CD4-positive, alpha-beta T cell treated with Interleukin-17A for 1 hour (primary cell): ENCODE measurements at regions not wholly inside any gene's neighbourhood (a gene's known extent, or its start where the extent isn't known, plus 50 kb on each side); places are given as distances from the start of the nearest gene placed in this dataset.

Experiments
- DNase-seq: peaks from one replicate; pipeline ENCODE4 v3.0.0-alpha.2; 2020

- DNase-seq: no peak
Observed at GRCh38 chr12:77202457-77203060, 137.2 kb upstream of the E2F7 start.

- no peak for DNase-seq
Observed at GRCh38 chr12:77189901-77190416, 124.6 kb upstream of the E2F7 start.

- DNase-seq: no peak
Observed at GRCh38 chr12:77189458-77189857, 124.1 kb upstream of the E2F7 start.

- DNase-seq: no peak
Observed at GRCh38 chr12:77179515-77179914, 114.1 kb upstream of the E2F7 start.

GRCh38 chr12:77167801-77168200, 102.4 kb upstream of the E2F7 start:
- no peak for DNase-seq

GRCh38 chr12:77166696-77167095, 101.3 kb upstream of the E2F7 start:
- DNase-seq: no peak

- DNase-seq: no peak
Observed at GRCh38 chr12:77163074-77164038, 98.0 kb upstream of the E2F7 start.

- no peak for DNase-seq
Observed at GRCh38 chr12:77161944-77162343, 96.6 kb upstream of the E2F7 start.

GRCh38 chr12:77160931-77161330, 95.6 kb upstream of the E2F7 start:
- no peak for DNase-seq

- no peak for DNase-seq
Observed at GRCh38 chr12:77153706-77154105, 88.3 kb upstream of the E2F7 start.

GRCh38 chr12:77152623-77153193, 87.3 kb upstream of the E2F7 start:
- DNase-seq: no peak

- no peak for DNase-seq
Observed at GRCh38 chr12:77151030-77151429, 85.7 kb upstream of the E2F7 start.

- no peak for DNase-seq
Observed at GRCh38 chr12:77133566-77133965, 68.2 kb upstream of the E2F7 start.

- DNase-seq: no peak
Observed at GRCh38 chr12:77131977-77132490, 66.7 kb upstream of the E2F7 start.

GRCh38 chr12:77130193-77130592, 64.8 kb upstream of the E2F7 start:
- DNase-seq: no peak

- no peak for DNase-seq
Observed at GRCh38 chr12:77124767-77125166, 59.4 kb upstream of the E2F7 start.

- DNase-seq: no peak
Observed at GRCh38 chr12:77122661-77123060, 57.3 kb upstream of the E2F7 start.

- DNase-seq: no peak
Observed at GRCh38 chr12:77122236-77122635, 56.9 kb upstream of the E2F7 start.

GRCh38 chr12:77120156-77121085, 55.1 kb upstream of the E2F7 start:
- DNase-seq: no peak

- DNase-seq: no peak
Observed at GRCh38 chr12:77118696-77119095, 53.3 kb upstream of the E2F7 start.

- DNase-seq: no peak
Observed at GRCh38 chr12:77116277-77116676, 50.9 kb upstream of the E2F7 start.

- no peak for DNase-seq
Observed at GRCh38 chr12:77115471-77115870, 50.1 kb upstream of the E2F7 start.
